SU-DHL-6 (cell line): ENCODE measurements at regions not wholly inside any gene's neighbourhood (a gene's known extent, or its start where the extent isn't known, plus 50 kb on each side); places are given as distances from the start of the nearest gene placed in this dataset.

Experiments
- CTCF ChIP-seq: fragments of 200-600 bp; sonication (generic); IDR thresholded peaks from one replicate; pipeline ENCODE4 v1.5.1; 2017; ENCODE audit warnings: antibody characterized with exemption, mild to moderate bottlenecking, low read length, moderate library complexity; ENCODE audit not compliant: insufficient read depth, poor library complexity, severe bottlenecking
- EZH2phosphoT487 ChIP-seq: fragments of 200-600 bp; sonication (generic), shearing (Covaris generic); conservative IDR thresholded peaks from 2 replicates; pipeline ENCODE4 v1.6.1; 2018; ENCODE audit warnings: mild to moderate bottlenecking, antibody characterized with exemption, low read length, moderate library complexity, mixed read lengths

GRCh38 chr15:60086681-60087429, 82.7 kb downstream of the FOXB1 start:
- TF ChIP-seq CTCF (no peak), EZH2phosphoT487 (no peak)
